ENCODE measurements at regions not wholly inside any gene's neighbourhood (a gene's known extent, or its start where the extent isn't known, plus 50 kb on each side); places are given as distances from the start of the nearest gene placed in this dataset.

DNA sequence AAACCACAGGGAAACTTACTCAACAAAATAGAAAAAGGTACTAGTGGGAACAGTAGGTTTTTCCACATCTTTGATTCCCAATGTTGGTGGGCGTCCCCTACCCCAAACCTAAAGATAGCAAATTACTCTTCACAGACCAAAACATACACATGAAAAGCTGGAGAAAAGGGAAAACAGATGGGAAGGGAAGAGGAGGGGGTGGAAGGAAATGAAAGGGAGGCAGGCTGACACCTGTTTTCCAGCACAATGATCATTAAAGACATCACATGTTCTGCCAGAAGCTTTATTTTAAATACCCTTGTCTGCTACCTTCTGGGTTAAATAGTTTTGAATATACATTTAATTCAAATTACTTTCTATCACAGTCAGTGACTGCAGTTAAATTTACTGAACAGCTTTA is 1617.9 kb upstream of the SEL1L start:
- H2AFZ ChIP-seq = no peak overlapping the region
- no peaks in the 10 kb centered on the region for H3K4me1 ChIP-seq (ENCODE audit: insufficient read depth)
- H3K4me3 ChIP-seq = no peak overlapping the region
- no peaks in the 10 kb centered on the region for H3K79me2 ChIP-seq
- no peak overlapping the region for H3K4me2 ChIP-seq
- no peak overlapping the region for H3K27ac ChIP-seq
- 84% methylated on average over 1 of the region's 1 CpG for WGBS (ENCODE audit: low lambda C conversion rate, missing lambda C conversion rate)
- no peaks in the 10 kb centered on the region for H3K27me3 ChIP-seq
- no peaks in the 10 kb centered on the region for H3K36me3 ChIP-seq (replicated peaks; ENCODE audit: insufficient read depth, low read depth)
- TF ChIP-seq, protein P1, sequence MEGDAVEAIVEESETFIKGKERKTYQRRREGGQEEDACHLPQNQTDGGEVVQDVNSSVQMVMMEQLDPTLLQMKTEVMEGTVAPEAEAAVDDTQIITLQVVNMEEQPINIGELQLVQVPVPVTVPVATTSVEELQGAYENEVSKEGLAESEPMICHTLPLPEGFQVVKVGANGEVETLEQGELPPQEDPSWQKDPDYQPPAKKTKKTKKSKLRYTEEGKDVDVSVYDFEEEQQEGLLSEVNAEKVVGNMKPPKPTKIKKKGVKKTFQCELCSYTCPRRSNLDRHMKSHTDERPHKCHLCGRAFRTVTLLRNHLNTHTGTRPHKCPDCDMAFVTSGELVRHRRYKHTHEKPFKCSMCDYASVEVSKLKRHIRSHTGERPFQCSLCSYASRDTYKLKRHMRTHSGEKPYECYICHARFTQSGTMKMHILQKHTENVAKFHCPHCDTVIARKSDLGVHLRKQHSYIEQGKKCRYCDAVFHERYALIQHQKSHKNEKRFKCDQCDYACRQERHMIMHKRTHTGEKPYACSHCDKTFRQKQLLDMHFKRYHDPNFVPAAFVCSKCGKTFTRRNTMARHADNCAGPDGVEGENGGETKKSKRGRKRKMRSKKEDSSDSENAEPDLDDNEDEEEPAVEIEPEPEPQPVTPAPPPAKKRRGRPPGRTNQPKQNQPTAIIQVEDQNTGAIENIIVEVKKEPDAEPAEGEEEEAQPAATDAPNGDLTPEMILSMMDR (IDR thresholded peaks at IDR 0.05; ENCODE audit: poor library complexity) = no peak
- TF ChIP-seq EZH2 (IDR thresholded peaks at IDR 0.05; ENCODE audit: borderline replicate concordance) (no peak), EZH2phosphoT487 (IDR thresholded peaks at IDR 0.05; ENCODE audit: low read depth, severe bottlenecking, unreplicated experiment) (no peak)
- no peaks in the 10 kb centered on the region for H3K9me2 ChIP-seq (replicated peaks; ENCODE audit: insufficient read depth)
- no peaks in the 10 kb centered on the region for H4K20me1 ChIP-seq (ENCODE audit: insufficient read depth, poor library complexity, severe bottlenecking)
- no peak for DNase-seq (ENCODE audit: low spot score)
- H3K9me3 ChIP-seq (ENCODE audit: low read depth) = no peaks in the 10 kb centered on the region

DNA sequence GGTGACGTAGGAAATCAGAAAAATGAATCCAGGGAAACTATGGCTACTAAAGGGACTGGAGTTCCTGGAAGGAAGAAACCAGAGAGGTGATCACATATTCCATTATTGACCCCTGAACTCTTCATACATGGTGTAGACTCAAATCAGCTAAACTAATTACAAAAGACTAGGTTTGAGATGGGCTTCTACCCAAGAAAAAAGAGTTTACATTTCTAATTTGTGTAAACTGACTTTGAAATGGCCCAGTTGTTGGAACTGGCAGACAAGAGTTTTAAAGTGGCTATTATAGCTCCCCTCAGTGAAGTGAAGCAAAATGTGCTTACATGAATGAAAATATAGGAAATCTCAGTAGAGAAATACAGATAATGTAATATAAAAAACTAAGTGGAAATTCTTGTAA is 1619.4 kb upstream of the SEL1L start:
- Histone ChIP-seq H3K4me3 (no peak overlapping the region), H4K20me1 (ENCODE audit: insufficient read depth, poor library complexity, severe bottlenecking) (no peaks in the 10 kb centered on the region), H3K79me2 (no peaks in the 10 kb centered on the region), H3K4me2 (no peak overlapping the region), H3K27ac (no peak overlapping the region), H3K9me2 (replicated peaks; ENCODE audit: insufficient read depth) (no peaks in the 10 kb centered on the region), H3K27me3 (no peaks in the 10 kb centered on the region), H3K4me1 (ENCODE audit: insufficient read depth) (no peaks in the 10 kb centered on the region), H3K9me3 (ENCODE audit: low read depth) (no peaks in the 10 kb centered on the region), H3K36me3 (replicated peaks; ENCODE audit: insufficient read depth, low read depth) (no peaks in the 10 kb centered on the region), H2AFZ (no peak overlapping the region)
- WGBS (ENCODE audit: low lambda C conversion rate, missing lambda C conversion rate) = 69% methylated on average over 1 of the region's 1 CpG
- TF ChIP-seq, protein P1 (IDR thresholded peaks at IDR 0.05; ENCODE audit: poor library complexity) = no peak
- TF ChIP-seq EZH2phosphoT487 (IDR thresholded peaks at IDR 0.05; ENCODE audit: low read depth, severe bottlenecking, unreplicated experiment) = no peak
- no peak for TF ChIP-seq EZH2 (IDR thresholded peaks at IDR 0.05; ENCODE audit: borderline replicate concordance)
- DNase-seq (ENCODE audit: low spot score) = no peak

DNA sequence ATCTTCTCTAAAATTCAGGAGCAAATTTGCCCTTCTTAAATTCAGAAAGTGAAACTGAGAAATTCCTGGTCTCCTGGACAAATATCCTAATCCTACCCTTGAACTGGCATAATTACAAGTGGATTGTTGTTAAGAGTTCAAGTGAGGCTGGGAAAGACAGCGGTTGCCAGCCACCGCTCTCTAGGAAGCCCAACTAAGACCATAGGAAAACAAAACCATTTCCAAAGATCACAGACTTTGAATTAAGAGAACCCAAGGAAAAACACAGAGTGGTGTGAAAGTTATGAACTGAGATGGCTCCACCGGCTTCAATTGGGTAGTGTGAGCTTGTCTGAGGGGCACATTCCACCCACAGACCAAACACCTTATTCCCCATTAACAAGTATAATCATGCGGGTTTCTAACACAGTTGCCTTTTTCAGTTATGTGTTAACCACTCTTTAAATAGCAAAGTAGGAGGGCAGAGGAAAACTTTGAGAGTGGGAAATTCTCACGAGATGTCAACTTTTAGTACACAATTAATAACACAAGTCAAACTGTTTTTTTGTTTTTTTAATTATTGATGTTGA is 1628.8 kb upstream of the SEL1L start:
- no peak overlapping the region for H3K27ac ChIP-seq
- no peak overlapping the region for H2AFZ ChIP-seq
- TF ChIP-seq EZH2phosphoT487 (IDR thresholded peaks at IDR 0.05; ENCODE audit: low read depth, severe bottlenecking, unreplicated experiment) (no peak), EZH2 (IDR thresholded peaks at IDR 0.05; ENCODE audit: borderline replicate concordance) (no peak)
- TF ChIP-seq, protein P1 (IDR thresholded peaks at IDR 0.05; ENCODE audit: poor library complexity) = no peak
- no peaks in the 10 kb centered on the region for H3K9me3 ChIP-seq (ENCODE audit: low read depth)
- H3K4me2 ChIP-seq = no peak overlapping the region
- H3K27me3 ChIP-seq = no peaks in the 10 kb centered on the region
- H3K4me3 ChIP-seq = no peak overlapping the region
- DNase-seq (ENCODE audit: low spot score) = no peak
- no peaks in the 10 kb centered on the region for H3K4me1 ChIP-seq (ENCODE audit: insufficient read depth)
- no peaks in the 10 kb centered on the region for H3K9me2 ChIP-seq (replicated peaks; ENCODE audit: insufficient read depth)
- H4K20me1 ChIP-seq (ENCODE audit: insufficient read depth, poor library complexity, severe bottlenecking) = no peaks in the 10 kb centered on the region
- H3K36me3 ChIP-seq (replicated peaks; ENCODE audit: insufficient read depth, low read depth) = no peaks in the 10 kb centered on the region
- WGBS (ENCODE audit: low lambda C conversion rate, missing lambda C conversion rate) = 79% methylated on average over 5 of the region's 5 CpGs
- no peaks in the 10 kb centered on the region for H3K79me2 ChIP-seq

DNA sequence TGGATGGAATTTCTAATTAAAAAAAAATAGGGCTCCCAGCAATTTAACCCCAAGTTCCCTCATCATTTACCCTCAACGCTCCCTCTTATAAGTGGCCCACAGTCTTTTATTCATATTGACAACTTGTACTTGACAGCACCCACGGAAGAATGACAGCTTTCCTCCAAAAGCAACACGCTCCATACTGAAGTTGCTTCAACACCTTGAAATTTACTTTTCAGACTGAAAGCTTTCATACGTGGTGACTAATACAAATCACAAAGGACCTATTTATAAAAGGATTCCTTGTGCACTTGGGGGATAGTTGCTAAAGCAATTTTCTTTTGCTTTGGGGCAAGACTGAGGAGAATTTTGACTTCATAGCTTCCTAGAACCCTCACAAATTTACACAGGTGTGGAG is 1629.4 kb upstream of the SEL1L start:
- H3K4me3 ChIP-seq = no peak overlapping the region
- no peak overlapping the region for H3K4me2 ChIP-seq

More for the DNA sequence above, 1629.4 kb upstream of the SEL1L start:
- Histone ChIP-seq H3K27ac (no peak overlapping the region), H4K20me1 (ENCODE audit: insufficient read depth, poor library complexity, severe bottlenecking) (no peaks in the 10 kb centered on the region), H3K9me3 (ENCODE audit: low read depth) (no peaks in the 10 kb centered on the region), H3K9me2 (replicated peaks; ENCODE audit: insufficient read depth) (no peaks in the 10 kb centered on the region), H3K4me1 (ENCODE audit: insufficient read depth) (no peaks in the 10 kb centered on the region), H3K79me2 (no peaks in the 10 kb centered on the region), H2AFZ (no peak overlapping the region), H3K27me3 (no peaks in the 10 kb centered on the region), H3K36me3 (replicated peaks; ENCODE audit: insufficient read depth, low read depth) (no peaks in the 10 kb centered on the region)
- WGBS (ENCODE audit: low lambda C conversion rate, missing lambda C conversion rate) = 79% methylated on average over 4 of the region's 4 CpGs
- TF ChIP-seq EZH2phosphoT487 (IDR thresholded peaks at IDR 0.05; ENCODE audit: low read depth, severe bottlenecking, unreplicated experiment) (no peak), EZH2 (IDR thresholded peaks at IDR 0.05; ENCODE audit: borderline replicate concordance) (no peak)
- TF ChIP-seq, protein P1 (IDR thresholded peaks at IDR 0.05; ENCODE audit: poor library complexity) = no peak
- no peak for DNase-seq (ENCODE audit: low spot score)
